ENCODE measurements at regions not wholly inside any gene's neighbourhood (a gene's known extent, or its start where the extent isn't known, plus 50 kb on each side); places are given as distances from the start of the nearest gene placed in this dataset.

DNA sequence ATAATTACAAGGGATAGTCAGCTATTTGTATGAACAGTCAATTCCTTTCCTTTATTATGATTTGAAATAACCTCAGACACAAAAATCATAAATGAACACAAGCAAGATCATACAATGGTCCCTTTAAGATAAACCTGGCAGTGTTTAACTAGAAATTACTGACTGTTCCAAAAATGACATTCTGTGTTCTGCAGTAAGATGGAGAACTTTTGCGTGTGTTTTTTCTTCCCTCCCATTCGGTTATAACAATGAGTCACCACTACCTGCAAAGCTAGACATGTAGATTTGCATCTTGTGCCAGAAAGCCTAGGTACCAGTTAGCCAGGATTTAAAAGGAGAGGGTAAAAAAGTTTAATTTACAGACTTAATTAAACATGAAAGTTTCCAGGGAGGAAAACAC, 248.2 kb upstream of the ADAMTS9 start:
- no peak for DNase-seq

GRCh38 chr3:64932666-64933342, 245.0 kb upstream of the ADAMTS9 start:
- no peak for DNase-seq

GRCh38 chr3:64932016-64932518, 244.3 kb upstream of the ADAMTS9 start:
- no peak for DNase-seq

- no peak for DNase-seq
Observed at GRCh38 chr3:64930891-64931290, 243.1 kb upstream of the ADAMTS9 start.

DNA sequence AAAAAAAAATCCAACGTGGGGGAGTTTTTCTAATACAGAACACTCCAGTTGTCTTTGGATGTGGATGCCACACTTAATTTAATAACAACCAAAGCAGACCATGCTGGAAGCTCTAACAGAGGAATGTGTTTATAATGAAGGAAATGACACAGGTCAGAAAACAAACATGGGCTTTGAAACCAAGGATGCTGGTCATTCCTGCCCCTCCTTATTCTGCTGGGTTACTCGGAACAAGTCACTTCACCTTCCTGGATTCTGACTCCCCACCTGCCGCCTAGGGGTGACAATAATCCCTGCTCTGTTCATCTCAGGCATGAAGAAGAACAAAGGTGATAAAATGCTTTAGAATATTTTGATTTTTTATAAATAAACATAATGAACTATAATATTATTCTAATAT, 240.9 kb upstream of the ADAMTS9 start:
- no peak for DNase-seq

- DNase-seq, result no peak
Observed at GRCh38 chr3:64927689-64928088, 239.9 kb upstream of the ADAMTS9 start.

- no peak for DNase-seq
Observed at GRCh38 chr3:64925575-64925974, 237.8 kb upstream of the ADAMTS9 start.

- DNase-seq, result no peak
Observed at GRCh38 chr3:64924961-64925360, 237.2 kb upstream of the ADAMTS9 start.

- no peak for DNase-seq
Observed at GRCh38 chr3:64922213-64922612, 234.4 kb upstream of the ADAMTS9 start.

GRCh38 chr3:64921281-64922065, 233.7 kb upstream of the ADAMTS9 start:
- DNase-seq, result no peak

- DNase-seq, result no peak
Observed at GRCh38 chr3:64919934-64920333, 232.1 kb upstream of the ADAMTS9 start.

GRCh38 chr3:64918989-64919388, 231.2 kb upstream of the ADAMTS9 start:
- DNase-seq, result no peak

DNA sequence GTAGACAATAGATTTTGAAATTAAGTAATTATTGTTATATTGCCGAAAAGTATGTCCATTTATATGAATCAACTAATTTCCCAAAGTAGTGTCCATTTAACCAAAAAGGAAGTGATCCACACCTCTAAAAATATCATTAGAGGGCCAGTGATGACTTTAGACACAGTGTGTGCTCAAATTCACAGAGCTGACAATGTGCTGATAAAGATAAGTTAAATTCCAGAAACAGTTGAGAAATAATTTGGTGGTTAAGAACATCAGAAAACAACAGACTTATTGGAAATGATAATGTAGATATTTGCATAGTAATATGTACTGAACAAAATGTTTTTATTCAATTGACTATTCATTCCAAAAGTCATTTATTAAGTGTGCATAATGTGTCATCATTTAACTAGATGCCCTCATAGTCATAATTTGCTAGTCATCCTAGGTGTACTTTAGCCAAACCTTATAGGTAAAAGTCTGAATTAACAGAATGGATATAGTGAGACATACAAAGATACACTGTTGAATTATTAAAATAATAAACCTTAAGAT, 230.2 kb upstream of the ADAMTS9 start:
- DNase-seq, result no peak

- DNase-seq, result no peak
Observed at GRCh38 chr3:64916937-64917336, 229.1 kb upstream of the ADAMTS9 start.

- no peak for DNase-seq
Observed at GRCh38 chr3:64916192-64916798, 228.5 kb upstream of the ADAMTS9 start.

DNA sequence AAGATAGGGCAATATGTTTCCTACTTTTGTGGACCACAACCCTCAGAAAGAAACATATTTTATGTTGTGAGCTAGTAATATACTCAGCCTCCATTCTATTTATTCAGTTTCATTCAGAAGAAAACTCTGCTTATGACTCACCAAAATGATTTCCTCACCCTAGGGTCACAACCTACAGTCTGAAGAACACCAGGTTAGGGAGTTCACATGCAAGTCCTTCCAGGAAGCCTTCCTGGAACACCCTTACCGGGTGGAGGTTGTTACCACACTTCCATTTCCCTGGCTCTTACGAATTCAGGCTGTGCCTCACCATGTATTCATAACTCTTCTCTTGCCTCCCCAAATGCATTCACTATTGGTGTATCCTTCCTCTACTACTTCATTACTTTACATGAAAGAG, 228.0 kb upstream of the ADAMTS9 start:
- DNase-seq, result no peak

DNA sequence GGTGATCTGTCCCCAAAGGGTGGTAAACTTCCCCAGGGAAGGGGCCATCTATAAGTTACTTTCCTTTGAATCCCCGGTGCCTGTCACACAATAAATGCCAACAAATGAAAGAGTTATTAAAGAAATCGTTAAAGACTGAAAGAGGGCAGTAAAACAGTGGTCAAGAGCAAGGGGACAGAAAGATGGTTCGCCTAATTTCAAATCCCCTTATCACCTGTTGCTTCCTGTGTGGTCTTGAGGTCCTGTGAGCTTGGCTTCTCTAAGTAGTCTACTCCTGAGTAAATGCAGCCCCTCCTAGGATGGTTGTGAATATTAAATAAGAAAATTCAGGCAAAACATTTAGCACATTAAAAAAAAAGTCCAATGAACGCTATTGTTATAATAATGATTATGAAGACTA, 225.7 kb upstream of the ADAMTS9 start:
- DNase-seq, result no peak

DNA sequence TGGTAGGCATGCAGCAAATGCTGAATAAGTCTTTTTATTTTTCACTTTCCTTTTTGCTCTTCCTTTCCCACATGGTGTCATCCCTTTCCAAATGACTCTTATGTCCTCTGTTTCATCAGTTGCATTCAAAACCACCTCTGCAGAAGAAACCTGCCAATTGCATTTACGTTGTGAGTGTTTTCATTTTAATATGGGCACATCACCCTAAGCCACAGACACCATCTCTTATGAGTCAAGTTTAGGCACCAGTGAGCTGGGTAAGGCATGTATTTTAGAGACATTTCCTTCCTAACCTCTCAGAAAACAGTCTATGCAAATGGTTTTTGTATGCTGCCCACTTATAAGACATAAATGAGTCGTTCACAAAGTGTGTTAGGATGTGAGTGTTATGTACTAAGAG, 223.3 kb upstream of the ADAMTS9 start:
- DNase-seq, result no peak

DNA sequence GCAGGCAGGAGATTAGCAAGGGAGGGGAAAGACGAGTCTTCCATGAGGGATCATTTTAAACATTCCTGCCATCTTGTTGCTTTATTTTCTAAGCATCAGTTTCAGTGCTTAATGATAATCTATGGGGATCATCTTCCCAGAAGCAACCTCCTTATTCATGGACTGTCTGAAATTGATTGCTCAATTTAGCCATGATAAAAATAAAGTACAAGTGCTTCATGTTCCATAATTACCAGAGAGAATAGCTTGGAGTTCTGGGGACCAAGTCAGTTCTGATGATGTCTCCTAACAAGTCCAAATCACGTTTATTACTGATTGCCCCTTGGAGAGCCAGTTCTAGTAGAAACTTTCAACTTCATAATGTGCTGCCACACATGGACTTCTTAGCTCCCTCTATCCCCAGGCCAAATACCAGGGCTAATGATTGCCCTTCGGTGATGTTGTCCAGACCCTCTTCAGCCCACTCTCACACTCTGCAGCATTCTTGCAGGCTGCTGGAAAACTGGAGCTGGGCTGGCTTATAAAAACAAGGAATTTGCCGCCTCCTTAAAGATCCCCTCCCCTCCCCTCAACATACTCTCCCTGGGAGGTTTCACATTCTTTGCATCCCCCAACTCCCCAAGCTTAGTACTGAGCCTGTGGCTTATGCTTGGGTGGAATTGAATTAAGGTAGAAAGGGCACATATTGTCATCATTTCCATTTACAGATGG, 222.1 kb upstream of the ADAMTS9 start:
- no peak for DNase-seq

GRCh38 chr3:64909011-64909410, 221.2 kb upstream of the ADAMTS9 start:
- DNase-seq, result no peak

DNA sequence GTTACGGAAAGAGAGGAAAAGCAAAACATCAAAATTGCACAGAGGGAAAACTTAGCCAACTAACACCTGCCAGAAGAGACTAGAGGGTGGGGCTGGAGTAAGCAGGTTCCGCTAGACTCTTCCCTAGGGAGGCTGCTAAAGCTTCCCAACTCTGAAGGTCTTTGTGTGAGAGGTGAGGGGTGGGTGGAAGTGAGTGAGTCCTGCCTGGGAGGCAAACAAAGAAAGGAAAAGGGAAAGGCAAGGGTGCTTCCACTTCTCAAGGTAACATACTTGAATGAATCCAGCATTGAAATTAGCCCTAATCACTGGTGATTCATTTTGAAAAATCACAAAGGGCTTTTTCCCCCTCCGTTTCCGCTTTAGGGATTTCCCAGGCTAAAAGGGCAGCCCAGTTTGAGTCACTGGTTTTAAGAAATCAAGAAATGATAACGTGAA, 220.5 kb upstream of the ADAMTS9 start:
- no peak for DNase-seq

DNA sequence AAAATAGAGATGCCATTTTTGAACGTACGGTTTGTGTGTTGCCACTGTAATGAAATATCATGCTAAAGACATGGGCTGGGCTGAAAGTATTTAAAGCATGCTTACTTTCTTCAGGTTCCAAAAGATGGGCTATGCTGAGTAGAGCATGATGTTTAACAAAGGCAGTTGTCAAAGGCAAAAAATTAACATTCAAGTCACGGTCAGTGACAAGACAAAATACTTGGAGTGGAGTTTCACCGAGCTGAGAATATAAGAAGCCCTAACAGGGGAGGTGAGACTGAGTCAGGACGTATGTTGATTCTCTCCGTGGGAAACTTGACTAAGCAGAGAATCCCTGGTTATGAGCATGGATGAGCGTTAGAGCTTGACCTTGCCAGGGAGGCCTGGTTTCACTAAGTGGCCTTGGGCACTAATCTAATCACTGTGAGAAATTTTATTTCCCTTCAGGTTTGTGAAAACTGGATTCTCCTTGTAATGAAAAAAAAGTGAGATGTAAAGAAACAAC, 218.2 kb upstream of the ADAMTS9 start:
- DNase-seq, result no peak

- no peak for DNase-seq
Observed at GRCh38 chr3:64903006-64903405, 215.2 kb upstream of the ADAMTS9 start.

All from NCI-H748 treated with DMSO at 0.1 percent for 48 hours (cell line).